AG20443 (cell line): ENCODE measurements at regions not wholly inside any gene's neighbourhood (a gene's known extent, or its start where the extent isn't known, plus 50 kb on each side); places are given as distances from the start of the nearest gene placed in this dataset.
A peak's percentile ranks its signal among the peaks of the same experiment; 100 is the strongest.

ENCODE experiments used
- DNase-seq: peaks from one replicate; pipeline ENCODE4 v3.0.0; 2012; ENCODE audit warnings: low spot score, mixed read lengths

DNA sequence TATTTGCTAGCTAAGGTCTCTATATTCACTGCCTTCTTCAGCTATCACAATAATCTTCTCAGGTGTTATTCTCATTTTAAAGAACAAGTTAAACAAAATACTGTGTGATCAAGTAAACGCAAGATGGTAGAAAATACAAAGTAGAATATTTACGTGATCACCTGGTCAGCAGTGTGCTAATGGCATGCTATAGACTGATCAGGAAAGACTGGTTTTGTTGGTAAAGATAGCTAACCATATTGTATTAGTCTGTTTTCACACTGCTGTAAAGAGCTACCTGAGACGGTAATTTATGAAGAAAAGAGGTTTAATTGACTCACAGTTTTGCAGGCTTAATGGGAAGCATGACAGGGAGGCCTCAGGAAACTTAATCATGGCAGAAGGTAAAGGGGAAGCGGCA is 50.4 kb downstream of the ZBTB38 start:
- no peak for DNase-seq

DNA sequence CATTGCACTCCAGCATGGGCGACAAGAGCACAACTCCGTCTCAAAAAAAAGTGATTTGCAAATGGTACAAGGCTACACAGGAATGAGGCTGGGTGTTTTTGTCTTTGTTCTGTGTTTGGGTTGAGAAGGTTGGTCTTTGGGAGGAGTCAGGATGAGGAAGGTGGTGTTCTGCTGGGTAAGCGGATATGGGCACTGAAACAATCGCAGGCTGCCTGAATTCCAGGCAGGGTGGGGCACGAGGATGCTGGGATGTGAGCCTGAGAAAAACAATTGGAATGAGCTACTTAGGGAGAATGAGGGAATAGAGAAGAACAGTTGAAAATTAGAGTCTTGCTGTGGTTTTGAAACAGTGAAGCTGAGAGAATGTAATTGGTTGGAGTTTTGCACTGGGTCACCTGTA is 51.6 kb downstream of the ZBTB38 start:
- peak; percentile 26 for DNase-seq

DNA sequence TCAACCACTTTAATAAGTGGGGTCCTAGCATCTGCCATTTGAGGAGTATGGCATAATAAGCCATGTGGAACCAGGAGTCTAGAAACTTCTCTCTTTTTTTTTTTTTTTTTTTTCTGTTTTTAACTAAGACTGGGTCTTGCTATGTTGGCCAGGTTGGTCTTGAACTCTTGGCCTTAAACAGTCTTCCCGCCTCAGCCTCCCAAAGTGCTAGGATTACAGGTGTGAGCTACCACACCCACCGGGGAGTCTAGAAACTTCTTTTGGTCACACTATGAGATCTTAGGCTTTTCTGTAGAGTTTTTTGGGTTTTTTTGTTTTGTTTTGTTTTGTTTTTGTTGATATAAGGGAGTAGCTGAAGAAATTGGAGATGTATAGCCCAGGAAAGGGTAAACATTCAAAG is 52.9 kb downstream of the ZBTB38 start:
- no peak for DNase-seq

DNA sequence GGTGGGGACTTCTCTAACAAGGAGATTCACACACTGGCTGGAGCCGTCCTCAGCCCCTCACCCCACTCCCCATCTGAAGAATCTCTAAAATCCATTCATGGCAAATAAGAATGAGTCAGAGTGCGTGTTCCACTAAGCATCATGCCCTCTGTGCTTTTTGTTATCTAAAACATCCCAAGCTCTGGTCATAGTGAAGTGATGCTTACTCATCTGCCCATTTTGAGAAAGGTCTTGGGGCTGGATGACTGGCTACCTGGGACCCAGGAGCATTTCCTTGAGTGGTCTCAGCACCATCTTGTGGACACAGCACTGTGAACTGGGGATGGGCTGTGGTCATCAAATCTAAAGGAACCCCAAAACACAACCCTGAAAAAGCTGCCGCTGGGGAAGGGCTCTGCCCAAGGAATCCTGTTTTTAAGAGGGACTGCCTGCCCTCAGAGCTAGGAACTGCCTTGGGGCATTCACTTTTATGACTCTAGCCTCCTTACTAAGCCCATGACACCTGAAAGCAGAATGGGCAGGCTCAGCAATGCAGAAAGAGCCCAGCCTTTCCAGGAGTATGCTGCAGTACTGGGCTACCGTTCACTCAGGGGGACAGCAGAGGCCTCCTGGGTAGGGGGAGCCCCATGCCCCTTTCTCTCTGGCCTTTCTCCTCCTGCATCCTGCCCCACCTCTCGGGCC is 53.5 kb downstream of the ZBTB38 start:
- DNase-seq = peak; percentile 35

DNA sequence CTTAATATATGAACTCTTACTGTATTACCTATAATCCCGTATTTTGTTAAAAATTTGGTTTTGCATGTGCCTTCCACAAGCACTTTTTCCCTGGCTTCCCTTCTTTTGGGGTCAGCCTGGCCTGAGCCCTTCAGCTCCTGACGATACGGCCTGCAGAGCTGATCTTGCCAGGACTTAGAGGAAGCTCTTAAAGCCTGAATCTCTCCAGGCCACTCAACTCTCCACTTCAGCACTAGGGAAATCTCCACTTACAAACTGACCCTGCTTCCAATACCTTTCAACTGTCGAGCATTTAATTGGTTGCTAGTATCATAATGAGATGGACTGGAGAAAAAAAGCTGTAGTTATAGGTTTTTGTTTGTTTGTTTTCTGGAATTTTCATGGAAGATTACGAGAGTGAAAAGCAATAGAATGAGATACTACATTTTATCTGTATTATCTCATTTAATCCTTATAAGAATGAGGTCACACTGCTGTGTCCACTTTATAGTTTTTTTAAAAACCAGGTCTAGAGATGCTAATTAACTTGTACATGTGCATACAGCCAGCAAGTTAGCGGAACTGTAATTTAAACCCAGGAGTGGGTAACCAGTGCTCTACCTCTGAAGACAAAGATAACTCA is 54.8 kb downstream of the ZBTB38 start:
- DNase-seq = no peak

DNA sequence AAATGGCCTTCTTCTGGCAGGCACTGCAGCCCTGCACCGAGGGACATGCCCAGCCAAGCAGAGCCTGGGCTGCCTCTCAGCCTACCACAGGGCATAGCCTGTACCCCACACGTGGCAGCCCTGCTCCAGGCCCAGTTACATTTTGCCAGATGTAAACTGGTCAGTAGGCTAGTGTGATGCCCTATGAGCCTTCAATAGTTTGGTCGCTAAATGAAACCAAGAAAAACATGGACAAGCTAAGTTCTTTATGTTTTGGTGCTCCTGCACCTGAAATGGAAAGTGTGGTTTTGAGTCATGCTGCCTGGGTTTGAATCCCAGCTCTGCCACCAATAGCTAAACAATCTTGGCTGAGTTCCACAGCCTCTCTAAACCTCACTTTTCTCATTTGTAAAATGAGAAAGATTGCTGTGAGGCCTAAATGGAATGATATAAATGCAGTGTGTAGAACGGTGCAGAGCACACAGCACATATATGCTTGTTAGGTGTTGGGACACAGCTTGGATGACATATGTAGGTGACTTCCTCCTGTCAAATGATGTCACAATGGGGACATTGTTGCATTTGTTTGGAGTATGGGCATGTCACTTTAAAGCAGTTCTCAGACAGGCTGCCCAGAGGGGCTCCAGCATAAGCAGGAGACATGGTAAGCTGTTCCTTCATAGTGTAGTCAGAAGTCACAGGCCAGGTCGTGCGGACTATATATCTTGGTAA is 57.4 kb downstream of the ZBTB38 start:
- DNase-seq = no peak

DNA sequence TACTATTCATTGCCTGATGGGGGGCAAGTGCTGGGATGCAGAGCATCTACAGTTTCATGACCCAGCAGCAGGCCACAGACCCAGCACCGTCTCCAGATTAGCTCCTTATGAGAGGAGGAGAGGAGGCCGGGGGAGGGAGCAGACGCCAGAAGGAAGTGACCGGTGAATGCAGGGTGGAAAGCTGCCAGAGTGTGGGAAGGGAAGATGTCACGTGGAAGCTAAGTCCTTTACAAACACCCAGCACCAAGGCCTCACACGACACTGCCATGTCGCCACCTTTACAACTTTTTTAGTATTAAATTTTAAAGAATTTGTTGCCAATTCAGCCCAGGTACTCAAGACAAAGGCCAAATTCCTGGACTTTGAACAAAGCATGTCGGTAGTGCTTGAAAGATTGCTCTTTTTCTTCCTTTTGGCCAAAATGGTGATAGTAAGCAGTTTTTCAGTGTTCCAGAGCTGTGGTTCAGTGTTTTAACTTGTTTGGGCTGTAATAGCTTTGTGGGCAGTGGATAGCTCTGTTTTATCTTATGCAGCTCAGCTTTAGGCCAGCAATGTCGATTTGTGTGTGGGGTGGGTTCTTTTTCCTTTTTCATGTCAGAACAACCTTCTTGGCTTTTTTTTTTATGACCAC is 58.2 kb downstream of the ZBTB38 start:
- peak; percentile 41 for DNase-seq

DNA sequence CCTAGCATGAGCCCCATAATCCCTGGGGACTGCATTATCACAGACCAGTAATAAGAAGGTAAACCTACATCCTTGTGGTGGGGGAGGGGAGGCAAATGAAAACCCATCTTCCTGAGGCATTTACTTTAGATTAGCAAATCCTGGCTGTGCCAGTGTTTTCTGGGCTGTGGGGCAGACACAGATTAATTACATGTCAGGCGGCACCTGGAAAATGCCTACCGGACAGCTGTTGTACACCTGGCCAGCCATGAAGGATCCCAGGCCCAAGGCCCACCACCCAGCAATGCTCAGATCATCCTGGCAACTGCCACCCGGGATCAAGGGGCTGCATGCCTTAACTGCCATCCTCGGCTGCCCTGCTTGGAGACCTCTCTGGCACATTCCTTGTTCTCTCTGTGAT is 59.1 kb upstream of the RASA2 start:
- DNase-seq = no peak

DNA sequence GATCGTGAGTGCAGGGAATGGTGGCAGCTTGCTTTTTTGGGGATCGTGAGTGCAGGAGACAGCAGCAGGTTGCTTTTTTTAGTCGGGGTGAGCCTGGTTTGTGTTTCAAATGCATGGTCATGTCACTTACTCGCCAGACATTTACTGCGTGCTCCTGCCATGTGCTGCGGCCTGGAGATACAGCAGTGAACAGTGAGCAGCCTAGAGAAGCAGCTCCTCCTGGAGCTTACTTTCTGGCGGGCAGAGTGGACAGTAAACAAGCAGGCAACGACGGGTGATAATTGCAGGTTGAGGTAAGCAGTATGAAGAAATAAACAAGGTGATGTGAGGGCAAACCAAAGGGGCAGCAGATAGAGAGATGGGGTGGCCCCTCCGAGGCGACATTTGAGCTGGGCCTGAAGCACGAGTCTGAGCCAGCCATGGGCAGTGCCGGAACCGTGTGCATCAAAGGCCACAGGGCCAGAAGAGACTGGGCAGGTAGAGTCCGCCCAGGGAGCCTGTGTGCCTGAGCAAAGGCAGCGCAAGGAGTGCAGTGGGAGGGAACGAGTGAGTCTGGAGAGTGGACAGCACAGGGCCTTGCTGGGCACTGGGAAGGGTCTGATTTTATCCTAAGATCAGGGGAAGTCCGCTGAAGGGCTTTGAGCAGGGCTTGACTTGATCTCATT is 57.3 kb upstream of the RASA2 start:
- DNase-seq = no peak

DNA sequence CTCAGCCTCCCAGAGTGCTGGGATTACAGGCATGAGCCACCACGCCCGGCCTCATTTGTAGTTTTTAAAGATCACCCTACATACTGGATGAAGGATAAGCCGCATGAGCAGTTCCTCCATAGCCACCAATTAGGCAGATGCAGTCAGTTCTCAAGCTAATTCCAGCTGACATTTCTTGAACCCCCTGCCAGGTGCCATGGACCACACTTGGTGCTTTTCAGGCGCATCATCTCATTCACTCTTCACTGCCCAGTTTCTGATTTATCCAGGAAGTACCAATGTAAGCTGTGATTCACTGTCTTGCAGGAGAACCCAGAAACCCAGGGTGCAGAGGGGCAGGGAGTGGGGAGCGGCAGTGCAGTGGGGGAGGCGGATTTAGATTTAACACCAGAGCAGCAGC is 56.5 kb upstream of the RASA2 start:
- no peak for DNase-seq

DNA sequence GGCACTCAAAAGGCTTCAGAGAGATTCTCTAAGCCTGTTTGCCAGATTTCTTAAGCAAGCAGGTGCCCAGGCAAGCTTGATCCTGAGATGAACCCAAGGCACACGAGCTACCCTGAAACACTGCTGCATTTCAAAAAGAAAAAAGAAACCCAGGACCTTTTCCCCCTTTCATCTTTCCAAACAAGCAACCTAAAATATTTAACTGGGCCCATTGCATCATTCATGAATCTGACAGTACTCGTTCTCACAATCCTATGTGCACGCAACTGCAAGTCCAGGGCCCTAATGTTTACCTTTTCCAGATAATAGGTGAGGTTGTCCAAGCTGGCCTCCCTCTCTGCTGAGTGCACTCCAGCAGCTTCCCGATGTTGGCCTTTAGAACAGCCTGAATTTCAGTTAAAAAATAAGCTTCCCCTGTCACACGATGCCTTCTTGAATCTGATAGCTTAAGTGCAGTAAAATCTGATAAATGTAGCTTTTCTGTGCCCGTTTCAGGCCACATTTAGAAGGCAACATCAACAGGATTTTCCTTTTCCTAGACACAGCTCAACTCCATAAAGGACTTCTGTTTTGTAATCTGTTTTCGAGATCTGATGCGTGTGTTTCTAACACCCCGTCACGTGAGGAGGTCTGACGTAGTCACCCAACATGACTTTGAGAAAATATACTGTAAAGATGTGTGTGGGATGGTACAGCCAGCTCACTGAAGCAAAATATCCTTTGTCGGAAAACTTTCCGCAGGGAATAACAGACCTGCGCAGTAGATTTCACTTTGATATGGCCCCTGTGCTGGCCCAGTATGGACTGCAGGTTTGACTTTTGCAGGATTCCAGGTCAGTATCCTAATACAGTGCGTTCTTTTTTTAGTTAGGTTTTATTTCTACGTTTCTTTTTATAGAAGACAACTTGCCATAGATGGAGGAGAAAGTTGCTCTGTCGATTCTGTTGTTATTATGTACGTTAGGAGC is 55.1 kb upstream of the RASA2 start:
- DNase-seq = no peak

DNA sequence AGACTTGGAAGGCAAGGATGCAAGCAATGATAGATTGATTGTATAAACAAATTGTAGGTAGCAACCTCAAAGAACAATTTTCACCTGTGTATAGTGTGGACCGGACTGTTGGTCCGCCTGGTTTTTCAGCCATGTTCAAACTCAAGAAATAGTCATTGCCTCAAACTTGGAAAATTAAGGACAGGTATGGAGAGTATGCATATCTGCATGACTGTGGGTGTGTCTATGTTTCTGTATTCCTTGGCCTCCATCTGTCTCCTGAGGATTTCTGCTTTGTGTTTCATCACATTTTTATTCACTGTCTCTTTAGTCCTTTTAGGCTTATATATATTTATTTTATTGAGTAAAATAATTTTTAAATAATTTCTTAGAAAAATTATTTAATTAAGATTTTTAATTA is 53.9 kb upstream of the RASA2 start:
- DNase-seq = no peak

DNA sequence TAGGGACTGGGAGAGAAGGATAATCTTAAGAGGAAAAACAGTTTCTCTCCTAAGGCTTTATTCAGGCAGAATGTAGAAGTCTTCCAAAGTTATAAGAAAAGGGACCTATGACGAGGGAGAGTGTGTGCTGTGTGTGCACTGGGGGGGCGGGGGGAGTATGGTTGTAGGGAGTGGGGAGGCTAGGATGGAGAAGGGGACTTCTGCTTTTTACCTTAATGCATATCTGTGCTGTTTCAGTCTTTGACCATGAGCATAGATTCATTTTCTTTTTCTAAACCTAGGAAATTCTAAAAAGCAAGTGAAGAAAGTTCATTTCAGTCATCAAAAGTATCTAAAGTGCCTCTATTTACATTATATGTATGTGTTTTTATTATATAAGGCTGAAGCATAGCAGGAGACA is 52.6 kb upstream of the RASA2 start:
- DNase-seq = no peak

DNA sequence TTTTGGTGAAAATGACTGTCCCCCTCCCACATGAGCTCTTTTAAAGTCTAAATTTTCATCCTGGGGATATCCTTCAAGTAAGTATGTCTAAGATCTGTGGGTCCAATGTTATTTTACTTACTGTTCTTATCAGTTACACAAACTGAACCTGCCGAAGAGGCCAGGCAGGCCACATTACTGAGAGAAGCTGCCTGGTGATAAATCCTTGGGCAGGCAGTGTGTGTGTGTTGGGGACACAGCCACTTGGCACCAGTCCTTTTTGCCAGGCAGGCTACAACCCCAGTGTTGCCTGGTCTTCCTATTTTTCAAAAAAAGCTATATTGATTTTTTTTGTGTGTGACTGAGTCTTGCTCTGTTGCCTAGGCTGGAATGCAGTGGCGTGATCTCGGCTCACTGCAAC is 50.6 kb upstream of the RASA2 start:
- DNase-seq = no peak
